A673 (cell line): ENCODE measurements at regions not wholly inside any gene's neighbourhood (a gene's known extent, or its start where the extent isn't known, plus 50 kb on each side); places are given as distances from the start of the nearest gene placed in this dataset.

Experiments
- BruUV-seq: library from RNA; stranded (reverse); fragments of 400-500 nt; replicated peaks from 2 replicates; lab custom pipeline; 2021; lab: Mats Ljungman, UMichigan
- CTCF ChIA-PET: fragments of 300-600 bp; sonication (Branson Sonifier 250); formaldehyde crosslinking; loops from one replicate; lab custom pipeline; 2022; ENCODE audit warnings: antibody characterized with exemption; lab: Charles Lee
- POLR2A ChIA-PET: fragments of 300-600 bp; sonication (Branson Sonifier 250); formaldehyde crosslinking; loops from one replicate; lab custom pipeline; 2022; ENCODE audit warnings: antibody characterized with exemption; ENCODE audit not compliant: low non-redundant PET; lab: Charles Lee
- DNase-seq: peaks from one replicate; pipeline ENCODE4 v3.0.0-alpha.2; 2015; ENCODE audit warnings: low spot score
- H3K27ac ChIP-seq: fragments of 200-600 bp; sonication (generic); 2 replicates; pipeline ENCODE4 v1.5.1; 2016; ENCODE audit warnings: mixed run types, low read depth, mild to moderate bottlenecking, mixed read lengths, antibody characterized with exemption, low read length; ENCODE audit not compliant: poor library complexity, severe bottlenecking
- H3K27me3 ChIP-seq: fragments of 200-600 bp; sonication (generic); replicated peaks from 2 replicates; pipeline ENCODE4 v1.6.1; 2017; ENCODE audit warnings: mixed run types, low read depth, mild to moderate bottlenecking, mixed read lengths, antibody characterized with exemption, low read length; ENCODE audit not compliant: insufficient read depth, poor library complexity
- H3K36me3 ChIP-seq: fragments of 200-600 bp; sonication (generic); 2 replicates; pipeline ENCODE4 v1.6.1; 2016; ENCODE audit warnings: mixed run types, mild to moderate bottlenecking, mixed read lengths, antibody characterized with exemption, low read length; ENCODE audit not compliant: insufficient read depth, poor library complexity, severe bottlenecking
- H3K4me1 ChIP-seq: fragments of 200-600 bp; sonication (generic); 2 replicates; pipeline ENCODE4 v1.6.1; 2017; ENCODE audit warnings: mixed run types, mild to moderate bottlenecking, mixed read lengths, antibody characterized with exemption, low read length; ENCODE audit not compliant: insufficient read depth, poor library complexity, severe bottlenecking
- H3K4me3 ChIP-seq: fragments of 200-600 bp; sonication (generic); 2 replicates; pipeline ENCODE4 v1.5.1; 2016; ENCODE audit warnings: low read depth, mixed run types, mild to moderate bottlenecking, mixed read lengths, low read length; ENCODE audit not compliant: poor library complexity, severe bottlenecking
- H3K9me3 ChIP-seq: fragments of 200-600 bp; sonication (generic); 2 replicates; pipeline ENCODE4 v1.6.1; 2016; ENCODE audit warnings: mixed run types, low read depth, mild to moderate bottlenecking, mixed read lengths, antibody characterized with exemption, low read length; ENCODE audit not compliant: poor library complexity, severe bottlenecking
- CTCF ChIP-seq: fragments of 300-800, 200-600 bp; sonication (generic); conservative IDR thresholded peaks from 2 replicates; pipeline ENCODE4 v1.5.1; 2017; ENCODE audit warnings: low read depth, mild to moderate bottlenecking, antibody characterized with exemption, low read length, moderate library complexity, mixed read lengths
- EZH2 ChIP-seq: fragments of 200-600 bp; sonication (generic); IDR thresholded peaks from 2 replicates; pipeline ENCODE4 v1.6.1; 2017; ENCODE audit warnings: borderline replicate concordance, low read depth, mild to moderate bottlenecking, mixed read lengths, antibody characterized with exemption, low read length; ENCODE audit not compliant: poor library complexity, severe bottlenecking
- intact Hi-C: fragments of 100-400 bp; cut with micrococcal nuclease; formaldehyde crosslinking; loops from one replicate; pipeline ENCODE4 v1.10.0; 2022; ENCODE audit not compliant: unreplicated experiment

- intact Hi-C loops, result no loop called here
- no peaks in the 10 kb centered on the region for H3K36me3 ChIP-seq
- H3K27ac ChIP-seq, result no peak overlapping the region
- no TSS peak for BruUV-seq
- no peaks in the 10 kb centered on the region for H3K4me1 ChIP-seq
- no peaks in the 10 kb centered on the region for H3K9me3 ChIP-seq
- TF ChIP-seq EZH2 (no peak), CTCF (no peak)
- ChIA-PET CTCF (no interaction called here), POLR2A (no interaction called here)
- no peak overlapping the region for H3K4me3 ChIP-seq
- no peaks in the 10 kb centered on the region for H3K27me3 ChIP-seq
- no peak for DNase-seq
These were observed 291.3 kb upstream of the TRAM1L1 start for GRCh38 chr4:117376692-117377091.

- CTCF ChIA-PET, result no interaction called here
- Histone ChIP-seq H3K27me3 (no peaks in the 10 kb centered on the region), H3K4me1 (no peaks in the 10 kb centered on the region), H3K36me3 (no peaks in the 10 kb centered on the region), H3K4me3 (no peak overlapping the region), H3K9me3 (no peaks in the 10 kb centered on the region), H3K27ac (no peak overlapping the region)
- TF ChIP-seq EZH2 (no peak), CTCF (no peak)
- POLR2A ChIA-PET, result no interaction called here
- DNase-seq, result no peak
- BruUV-seq, result no TSS peak
- intact Hi-C loops, result no loop called here
These were observed 293.6 kb upstream of the TRAM1L1 start for GRCh38 chr4:117378942-117379341.

- H3K4me1 ChIP-seq, result no peaks in the 10 kb centered on the region
- intact Hi-C loops, result no loop called here
- no peaks in the 10 kb centered on the region for H3K27me3 ChIP-seq
- no peak for DNase-seq
- POLR2A ChIA-PET, result no interaction called here
- TF ChIP-seq EZH2, result no peak
- no peak for TF ChIP-seq CTCF
- no peaks in the 10 kb centered on the region for H3K9me3 ChIP-seq
- no peak overlapping the region for H3K4me3 ChIP-seq
- CTCF ChIA-PET, result no interaction called here
- H3K36me3 ChIP-seq, result no peaks in the 10 kb centered on the region
- no peak overlapping the region for H3K27ac ChIP-seq
- no TSS peak for BruUV-seq
These were observed 298.1 kb upstream of the TRAM1L1 start for GRCh38 chr4:117383468-117383867.
